ENCODE measurements at regions not wholly inside any gene's neighbourhood (a gene's known extent, or its start where the extent isn't known, plus 50 kb on each side); places are given as distances from the start of the nearest gene placed in this dataset.
A peak's percentile ranks its signal among the peaks of the same experiment; 100 is the strongest.

- H3K27ac Mint-ChIP-seq: no peak overlapping the region
- no peak overlapping the region for H3K4me3 Mint-ChIP-seq
- H3K9me3 Mint-ChIP-seq: peaks cover 10% of the 10 kb centered on the region
- ATAC-seq: peak; percentile 96
- CTCF ChIA-PET: interaction anchor here (0.6 to 1.4 kb wide), 11 partner anchors 23 to 444 kb away, joined by 3 to 5 read pairs (median 3); no protein-coding TSS in a partner anchor
- DNase-seq (ENCODE audit: low spot score): peak; percentile 58
- peaks cover 15% of the 10 kb centered on the region for H3K4me1 Mint-ChIP-seq
- no peaks in the 10 kb centered on the region for H3K27me3 Mint-ChIP-seq (ENCODE audit: low read depth)
- POLR2A ChIA-PET: no interaction called here
- TF ChIP-seq ARID4B (CRISPR knock-in tag; IDR thresholded peaks at IDR 0.05; ENCODE audit: borderline replicate concordance): no peak
- no peak for TF ChIP-seq IRF2 (CRISPR knock-in tag; IDR thresholded peaks at IDR 0.05; ENCODE audit: borderline replicate concordance, low read depth)
- no peak for TF ChIP-seq NFE2L1 (CRISPR knock-in tag; IDR thresholded peaks at IDR 0.05)
- TF ChIP-seq, protein P1, sequence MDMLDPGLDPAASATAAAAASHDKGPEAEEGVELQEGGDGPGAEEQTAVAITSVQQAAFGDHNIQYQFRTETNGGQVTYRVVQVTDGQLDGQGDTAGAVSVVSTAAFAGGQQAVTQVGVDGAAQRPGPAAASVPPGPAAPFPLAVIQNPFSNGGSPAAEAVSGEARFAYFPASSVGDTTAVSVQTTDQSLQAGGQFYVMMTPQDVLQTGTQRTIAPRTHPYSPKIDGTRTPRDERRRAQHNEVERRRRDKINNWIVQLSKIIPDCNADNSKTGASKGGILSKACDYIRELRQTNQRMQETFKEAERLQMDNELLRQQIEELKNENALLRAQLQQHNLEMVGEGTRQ (CRISPR knock-in tag; IDR thresholded peaks at IDR 0.05): no peak
- TF ChIP-seq CBFB (CRISPR knock-in tag; IDR thresholded peaks at IDR 0.05; ENCODE audit: low read depth): no peak
- TF ChIP-seq, protein P2, sequence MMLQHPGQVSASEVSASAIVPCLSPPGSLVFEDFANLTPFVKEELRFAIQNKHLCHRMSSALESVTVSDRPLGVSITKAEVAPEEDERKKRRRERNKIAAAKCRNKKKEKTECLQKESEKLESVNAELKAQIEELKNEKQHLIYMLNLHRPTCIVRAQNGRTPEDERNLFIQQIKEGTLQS (CRISPR knock-in tag; conservative IDR thresholded peaks at IDR 0.05): no peak
- H3K36me3 Mint-ChIP-seq: no peaks in the 10 kb centered on the region
These were observed 141.0 kb downstream of the RAP2A start for GRCh38 chr13:97574926-97575325.

DNA sequence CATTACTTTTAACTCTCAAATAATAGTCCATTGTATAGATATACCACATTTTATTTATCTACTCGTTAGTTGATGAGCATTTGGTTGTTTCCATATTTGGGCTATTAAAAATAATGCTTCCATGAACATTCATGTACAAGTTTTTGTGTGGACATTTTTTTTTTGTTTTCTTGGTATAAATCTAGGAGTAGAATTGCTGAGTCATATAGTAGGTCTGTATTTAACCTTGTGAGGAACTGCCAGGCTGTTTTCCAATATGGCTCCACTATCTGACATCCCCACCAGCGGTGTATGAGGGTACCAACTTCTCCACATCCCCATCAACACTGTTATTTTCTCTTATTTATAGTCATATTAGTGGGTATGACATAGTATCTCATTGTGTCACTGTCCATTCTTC lies 143.1 kb downstream of the RAP2A start:
- no peak overlapping the region for H3K27ac Mint-ChIP-seq
- TF ChIP-seq TEAD1 (CRISPR knock-in tag; IDR thresholded peaks at IDR 0.05) (no peak), ZBTB43 (CRISPR knock-in tag; IDR thresholded peaks at IDR 0.05) (no peak), ZNF423 (CRISPR knock-in tag; IDR thresholded peaks at IDR 0.05) (no peak)
- TF ChIP-seq, protein P3, sequence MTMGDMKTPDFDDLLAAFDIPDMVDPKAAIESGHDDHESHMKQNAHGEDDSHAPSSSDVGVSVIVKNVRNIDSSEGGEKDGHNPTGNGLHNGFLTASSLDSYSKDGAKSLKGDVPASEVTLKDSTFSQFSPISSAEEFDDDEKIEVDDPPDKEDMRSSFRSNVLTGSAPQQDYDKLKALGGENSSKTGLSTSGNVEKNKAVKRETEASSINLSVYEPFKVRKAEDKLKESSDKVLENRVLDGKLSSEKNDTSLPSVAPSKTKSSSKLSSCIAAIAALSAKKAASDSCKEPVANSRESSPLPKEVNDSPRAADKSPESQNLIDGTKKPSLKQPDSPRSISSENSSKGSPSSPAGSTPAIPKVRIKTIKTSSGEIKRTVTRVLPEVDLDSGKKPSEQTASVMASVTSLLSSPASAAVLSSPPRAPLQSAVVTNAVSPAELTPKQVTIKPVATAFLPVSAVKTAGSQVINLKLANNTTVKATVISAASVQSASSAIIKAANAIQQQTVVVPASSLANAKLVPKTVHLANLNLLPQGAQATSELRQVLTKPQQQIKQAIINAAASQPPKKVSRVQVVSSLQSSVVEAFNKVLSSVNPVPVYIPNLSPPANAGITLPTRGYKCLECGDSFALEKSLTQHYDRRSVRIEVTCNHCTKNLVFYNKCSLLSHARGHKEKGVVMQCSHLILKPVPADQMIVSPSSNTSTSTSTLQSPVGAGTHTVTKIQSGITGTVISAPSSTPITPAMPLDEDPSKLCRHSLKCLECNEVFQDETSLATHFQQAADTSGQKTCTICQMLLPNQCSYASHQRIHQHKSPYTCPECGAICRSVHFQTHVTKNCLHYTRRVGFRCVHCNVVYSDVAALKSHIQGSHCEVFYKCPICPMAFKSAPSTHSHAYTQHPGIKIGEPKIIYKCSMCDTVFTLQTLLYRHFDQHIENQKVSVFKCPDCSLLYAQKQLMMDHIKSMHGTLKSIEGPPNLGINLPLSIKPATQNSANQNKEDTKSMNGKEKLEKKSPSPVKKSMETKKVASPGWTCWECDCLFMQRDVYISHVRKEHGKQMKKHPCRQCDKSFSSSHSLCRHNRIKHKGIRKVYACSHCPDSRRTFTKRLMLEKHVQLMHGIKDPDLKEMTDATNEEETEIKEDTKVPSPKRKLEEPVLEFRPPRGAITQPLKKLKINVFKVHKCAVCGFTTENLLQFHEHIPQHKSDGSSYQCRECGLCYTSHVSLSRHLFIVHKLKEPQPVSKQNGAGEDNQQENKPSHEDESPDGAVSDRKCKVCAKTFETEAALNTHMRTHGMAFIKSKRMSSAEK (CRISPR knock-in tag; IDR thresholded peaks at IDR 0.05; ENCODE audit: borderline replicate concordance): no peak
- TF ChIP-seq, protein P4, sequence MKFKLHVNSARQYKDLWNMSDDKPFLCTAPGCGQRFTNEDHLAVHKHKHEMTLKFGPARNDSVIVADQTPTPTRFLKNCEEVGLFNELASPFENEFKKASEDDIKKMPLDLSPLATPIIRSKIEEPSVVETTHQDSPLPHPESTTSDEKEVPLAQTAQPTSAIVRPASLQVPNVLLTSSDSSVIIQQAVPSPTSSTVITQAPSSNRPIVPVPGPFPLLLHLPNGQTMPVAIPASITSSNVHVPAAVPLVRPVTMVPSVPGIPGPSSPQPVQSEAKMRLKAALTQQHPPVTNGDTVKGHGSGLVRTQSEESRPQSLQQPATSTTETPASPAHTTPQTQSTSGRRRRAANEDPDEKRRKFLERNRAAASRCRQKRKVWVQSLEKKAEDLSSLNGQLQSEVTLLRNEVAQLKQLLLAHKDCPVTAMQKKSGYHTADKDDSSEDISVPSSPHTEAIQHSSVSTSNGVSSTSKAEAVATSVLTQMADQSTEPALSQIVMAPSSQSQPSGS (CRISPR knock-in tag; IDR thresholded peaks at IDR 0.05; ENCODE audit: borderline replicate concordance, low read depth): no peak
- TF ChIP-seq, protein P5, sequence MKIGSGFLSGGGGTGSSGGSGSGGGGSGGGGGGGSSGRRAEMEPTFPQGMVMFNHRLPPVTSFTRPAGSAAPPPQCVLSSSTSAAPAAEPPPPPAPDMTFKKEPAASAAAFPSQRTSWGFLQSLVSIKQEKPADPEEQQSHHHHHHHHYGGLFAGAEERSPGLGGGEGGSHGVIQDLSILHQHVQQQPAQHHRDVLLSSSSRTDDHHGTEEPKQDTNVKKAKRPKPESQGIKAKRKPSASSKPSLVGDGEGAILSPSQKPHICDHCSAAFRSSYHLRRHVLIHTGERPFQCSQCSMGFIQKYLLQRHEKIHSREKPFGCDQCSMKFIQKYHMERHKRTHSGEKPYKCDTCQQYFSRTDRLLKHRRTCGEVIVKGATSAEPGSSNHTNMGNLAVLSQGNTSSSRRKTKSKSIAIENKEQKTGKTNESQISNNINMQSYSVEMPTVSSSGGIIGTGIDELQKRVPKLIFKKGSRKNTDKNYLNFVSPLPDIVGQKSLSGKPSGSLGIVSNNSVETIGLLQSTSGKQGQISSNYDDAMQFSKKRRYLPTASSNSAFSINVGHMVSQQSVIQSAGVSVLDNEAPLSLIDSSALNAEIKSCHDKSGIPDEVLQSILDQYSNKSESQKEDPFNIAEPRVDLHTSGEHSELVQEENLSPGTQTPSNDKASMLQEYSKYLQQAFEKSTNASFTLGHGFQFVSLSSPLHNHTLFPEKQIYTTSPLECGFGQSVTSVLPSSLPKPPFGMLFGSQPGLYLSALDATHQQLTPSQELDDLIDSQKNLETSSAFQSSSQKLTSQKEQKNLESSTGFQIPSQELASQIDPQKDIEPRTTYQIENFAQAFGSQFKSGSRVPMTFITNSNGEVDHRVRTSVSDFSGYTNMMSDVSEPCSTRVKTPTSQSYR (CRISPR knock-in tag; IDR thresholded peaks at IDR 0.05): no peak
- DNase-seq (ENCODE audit: low spot score) (no peak), ATAC-seq (no peak)
- H3K4me3 Mint-ChIP-seq: no peak overlapping the region
- H3K4me1 Mint-ChIP-seq: peaks cover 4% of the 10 kb centered on the region
- no peaks in the 10 kb centered on the region for H3K36me3 Mint-ChIP-seq
- H3K9me3 Mint-ChIP-seq: peaks cover 10% of the 10 kb centered on the region
- CTCF ChIA-PET: no interaction called here
- POLR2A ChIA-PET: no interaction called here
- H3K27me3 Mint-ChIP-seq (ENCODE audit: low read depth): no peaks in the 10 kb centered on the region
